ENCODE measurements at regions not wholly inside any gene's neighbourhood (a gene's known extent, or its start where the extent isn't known, plus 50 kb on each side); places are given as distances from the start of the nearest gene placed in this dataset.
"Not testable (repeated sequence)": the region's sequence is repeated elsewhere in the genome, so short reads cannot be mapped to it uniquely, and the experiment has no call there.

GRCh38 chr3:32042867-32043266, 61.3 kb downstream of the ZNF860 start:
- DNase-seq (ENCODE audit: low read depth, low spot score); in situ Hi-C loops (cut with HindIII; ENCODE audit: low pct_unique_long_range_greater_than_20kb, low sequenced_read_pairs): not testable (repeated sequence)

DNA sequence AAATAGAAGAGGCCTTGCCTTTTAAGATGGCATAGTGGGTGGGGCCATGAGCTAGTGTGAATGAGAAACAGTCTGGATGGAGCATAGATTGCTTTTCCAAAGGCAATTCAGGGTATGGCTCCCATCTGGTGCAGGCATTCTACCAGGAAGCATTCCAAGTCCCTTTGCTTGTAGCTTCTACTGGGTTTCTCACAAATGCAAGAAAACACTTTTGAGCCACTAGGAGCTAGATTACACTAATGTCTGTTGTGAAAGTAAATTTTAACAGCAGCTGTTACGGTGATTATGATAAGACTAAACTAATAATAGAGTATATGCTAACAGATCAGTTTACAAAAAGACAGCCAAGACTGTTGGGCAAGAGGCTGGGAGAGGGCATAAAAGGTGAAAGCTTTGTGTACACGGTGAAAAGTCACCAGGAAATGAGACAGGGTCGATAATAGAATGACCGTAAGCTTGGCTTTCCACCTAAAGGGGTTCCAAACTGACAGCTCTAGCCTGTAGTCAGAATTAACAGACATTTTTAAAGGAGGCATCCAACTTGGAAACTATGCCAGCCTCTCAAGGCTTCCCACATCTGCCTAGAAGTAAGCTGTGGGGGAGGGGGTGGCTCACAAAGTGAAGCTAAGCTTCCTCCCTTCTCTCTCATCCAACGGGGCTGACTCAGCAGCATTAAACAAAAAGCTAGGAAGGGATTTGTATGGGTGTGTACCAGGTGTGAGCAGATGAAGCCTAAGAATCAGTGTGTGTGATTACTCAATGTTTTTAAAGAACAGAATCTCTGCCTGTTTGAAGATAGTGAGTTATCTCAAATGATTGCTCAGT, 61.1 kb upstream of the GPD1L start:
- peak; percentile 5 for DNase-seq (ENCODE audit: low read depth, low spot score)
- in situ Hi-C loops (cut with HindIII; ENCODE audit: low pct_unique_long_range_greater_than_20kb, low sequenced_read_pairs), result no loop called here

DNA sequence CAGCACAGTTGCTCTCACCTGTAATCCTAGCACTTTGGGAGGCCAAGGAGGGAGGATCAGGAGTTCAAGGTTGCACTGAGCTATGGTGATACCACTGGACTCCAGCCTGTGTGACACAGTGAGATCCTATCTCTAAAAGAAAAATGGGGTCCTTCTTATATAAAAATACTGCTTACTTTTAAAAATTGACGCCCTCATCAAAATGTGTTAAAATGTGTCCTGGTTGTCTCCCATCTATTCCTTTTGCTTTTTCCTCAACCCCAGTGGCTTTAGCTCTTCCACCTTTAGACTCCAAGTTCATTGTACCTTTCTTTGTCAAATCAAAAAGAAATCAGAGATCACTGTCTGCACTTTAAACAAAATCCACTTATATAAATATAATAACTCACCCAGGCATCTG, 60.3 kb upstream of the GPD1L start:
- in situ Hi-C loops (cut with HindIII; ENCODE audit: low pct_unique_long_range_greater_than_20kb, low sequenced_read_pairs), result no loop called here
- no peak for DNase-seq (ENCODE audit: low read depth, low spot score)

DNA sequence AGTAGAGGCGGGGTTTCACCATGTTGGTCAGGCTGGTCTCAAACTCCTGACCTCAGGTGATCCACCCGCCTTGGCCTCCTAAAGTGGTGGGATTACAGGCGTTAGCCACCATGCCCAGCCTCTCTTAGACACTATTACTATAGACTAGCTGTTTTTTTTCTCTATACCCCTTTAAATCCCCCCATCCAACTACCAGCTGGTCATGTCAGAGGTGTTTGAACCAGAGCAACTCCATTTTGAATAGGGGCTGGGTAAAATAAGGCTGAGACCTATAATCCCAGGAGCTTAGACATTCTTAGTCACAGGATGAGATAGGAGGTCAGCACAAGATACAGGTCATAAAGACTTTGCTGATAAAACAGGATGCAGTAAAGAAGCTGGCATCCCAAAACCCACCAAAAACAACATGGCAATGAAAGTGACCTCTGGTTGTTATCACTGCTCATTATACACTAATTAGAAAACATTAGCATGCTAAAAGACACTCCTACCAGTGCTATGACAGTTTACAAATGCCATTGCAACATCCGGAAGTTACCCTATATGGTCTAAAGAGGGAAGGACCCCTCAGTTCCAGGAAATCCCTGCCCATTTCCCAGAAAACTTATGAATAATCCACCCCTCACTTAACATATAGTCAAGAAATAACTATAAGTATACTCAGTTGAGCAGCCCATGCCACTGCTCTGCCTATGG, 57.8 kb upstream of the GPD1L start:
- in situ Hi-C loops (cut with HindIII; ENCODE audit: low pct_unique_long_range_greater_than_20kb, low sequenced_read_pairs), result no loop called here
- DNase-seq (ENCODE audit: low read depth, low spot score), result no peak

DNA sequence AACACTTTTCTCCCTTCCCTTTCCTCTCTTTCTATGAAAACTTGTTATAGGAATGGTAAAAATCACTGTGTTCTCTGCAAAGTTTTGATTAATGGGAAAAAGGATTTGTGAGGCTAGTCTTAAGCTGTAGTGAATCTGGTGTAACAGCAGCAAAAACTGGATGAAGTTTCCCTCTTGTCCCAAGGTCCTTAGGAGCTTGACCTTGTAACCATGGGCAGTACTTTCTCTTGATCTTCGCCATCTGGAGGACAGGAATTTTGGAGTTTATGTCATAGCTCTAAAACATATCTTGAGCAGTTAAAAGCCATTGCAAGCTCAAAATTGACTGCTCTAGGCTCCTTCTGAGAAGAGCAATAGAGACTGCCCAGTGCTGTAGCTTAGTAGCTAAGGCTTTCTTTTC, 56.5 kb upstream of the GPD1L start:
- in situ Hi-C loops (cut with HindIII; ENCODE audit: low pct_unique_long_range_greater_than_20kb, low sequenced_read_pairs), result no loop called here
- no peak for DNase-seq (ENCODE audit: low read depth, low spot score)

GRCh38 chr3:32052230-32052629, 54.2 kb upstream of the GPD1L start:
- DNase-seq (ENCODE audit: low read depth, low spot score); in situ Hi-C loops (cut with HindIII; ENCODE audit: low pct_unique_long_range_greater_than_20kb, low sequenced_read_pairs): not testable (repeated sequence)

DNA sequence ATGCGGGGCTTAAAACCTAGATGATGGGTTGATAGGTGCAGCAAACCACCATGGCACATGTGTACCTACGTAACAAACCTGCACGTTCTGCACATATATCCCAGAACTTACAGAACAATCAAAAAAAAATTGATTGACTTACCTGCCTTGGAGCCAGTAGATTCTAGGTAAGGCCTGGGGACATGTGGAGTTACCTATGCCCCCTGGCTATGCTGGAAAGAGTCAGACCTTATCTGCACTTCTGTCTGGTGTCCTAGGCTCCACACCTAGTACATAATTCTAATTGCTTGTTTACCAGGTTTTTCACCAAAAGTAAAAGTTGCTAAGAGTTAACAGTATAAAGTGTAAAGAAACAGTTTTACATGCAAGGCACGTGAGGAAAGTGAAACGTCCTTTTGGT, 53.6 kb upstream of the GPD1L start:
- DNase-seq (ENCODE audit: low read depth, low spot score); in situ Hi-C loops (cut with HindIII; ENCODE audit: low pct_unique_long_range_greater_than_20kb, low sequenced_read_pairs): not testable (repeated sequence)

- in situ Hi-C loops (cut with HindIII; ENCODE audit: low pct_unique_long_range_greater_than_20kb, low sequenced_read_pairs), result no loop called here
Observed at GRCh38 chr3:32056559-32057290, 49.7 kb upstream of the GPD1L start.

More at GRCh38 chr3:32056559-32057290, 49.7 kb upstream of the GPD1L start:
- DNase-seq (ENCODE audit: low read depth, low spot score), result no peak

Small RNA genes lying in the stretch of these regions (small RNA-seq; reads per million reads assigned to genes)
- gene RF00019, result 0 reads per million in 2 experiments
